SH-SY5Y (cell line): ENCODE measurements at regions not wholly inside any gene's neighbourhood (a gene's known extent, or its start where the extent isn't known, plus 50 kb on each side); places are given as distances from the start of the nearest gene placed in this dataset.

Source experiments
- GATA2 ChIP-seq: IDR thresholded peaks from 2 replicates; pipeline ENCODE4 v1.6.1; 2011; ENCODE audit warnings: mild to moderate bottlenecking, low read depth, low read length
- GATA3 ChIP-seq: IDR thresholded peaks from 2 replicates; pipeline ENCODE4 v1.6.1; 2011; ENCODE audit warnings: low read depth, mild to moderate bottlenecking, low read length, moderate library complexity

GRCh38 chr9:38294220-38294960 is 98.1 kb upstream of the ALDH1B1 start:
- TF ChIP-seq GATA2 (no peak), GATA3 (no peak)
